ENCODE measurements at regions not wholly inside any gene's neighbourhood (a gene's known extent, or its start where the extent isn't known, plus 50 kb on each side); places are given as distances from the start of the nearest gene placed in this dataset.

- Histone ChIP-seq H3K9ac (ENCODE audit: low read length in 3 of 3) (no peak overlapping the region), H3K4me3 (ENCODE audit: low read length in 3 of 3) (no peak overlapping the region), H3K27ac (ENCODE audit: low read depth in 2 of 2, low read length in 2 of 2) (no peak overlapping the region), H3K4me1 (ENCODE audit: control insufficient read depth in 2 of 3, insufficient read depth in 2 of 3, low read depth in 1 of 3, low read length in 3 of 3) (no peaks in the 10 kb centered on the region), H3K36me3 (ENCODE audit: control insufficient read depth in 2 of 3, insufficient read depth in 3 of 3, low read length in 3 of 3) (no peaks in the 10 kb centered on the region), H3K27me3 (ENCODE audit: control insufficient read depth, insufficient read depth, low read length) (no peaks in the 10 kb centered on the region), H3K9me3 (ENCODE audit: control insufficient read depth in 2 of 3, insufficient read depth in 1 of 3, low read length in 3 of 3) (peaks cover 0 to 11% (median 0%) of the 10 kb centered on the region in 3 donors)
- no peak for FAIRE-seq
- intact Hi-C loops (cut with DNase I): no loop called here
- TF ChIP-seq, protein P1, sequence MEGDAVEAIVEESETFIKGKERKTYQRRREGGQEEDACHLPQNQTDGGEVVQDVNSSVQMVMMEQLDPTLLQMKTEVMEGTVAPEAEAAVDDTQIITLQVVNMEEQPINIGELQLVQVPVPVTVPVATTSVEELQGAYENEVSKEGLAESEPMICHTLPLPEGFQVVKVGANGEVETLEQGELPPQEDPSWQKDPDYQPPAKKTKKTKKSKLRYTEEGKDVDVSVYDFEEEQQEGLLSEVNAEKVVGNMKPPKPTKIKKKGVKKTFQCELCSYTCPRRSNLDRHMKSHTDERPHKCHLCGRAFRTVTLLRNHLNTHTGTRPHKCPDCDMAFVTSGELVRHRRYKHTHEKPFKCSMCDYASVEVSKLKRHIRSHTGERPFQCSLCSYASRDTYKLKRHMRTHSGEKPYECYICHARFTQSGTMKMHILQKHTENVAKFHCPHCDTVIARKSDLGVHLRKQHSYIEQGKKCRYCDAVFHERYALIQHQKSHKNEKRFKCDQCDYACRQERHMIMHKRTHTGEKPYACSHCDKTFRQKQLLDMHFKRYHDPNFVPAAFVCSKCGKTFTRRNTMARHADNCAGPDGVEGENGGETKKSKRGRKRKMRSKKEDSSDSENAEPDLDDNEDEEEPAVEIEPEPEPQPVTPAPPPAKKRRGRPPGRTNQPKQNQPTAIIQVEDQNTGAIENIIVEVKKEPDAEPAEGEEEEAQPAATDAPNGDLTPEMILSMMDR (IDR thresholded peaks at IDR 0.05; ENCODE audit: borderline replicate concordance, extremely low read depth, insufficient read depth): no peak
- DNase-seq: no peak
These were observed 65.5 kb upstream of the DNAH14 start for GRCh38 chr1:224864006-224864405.

DNA sequence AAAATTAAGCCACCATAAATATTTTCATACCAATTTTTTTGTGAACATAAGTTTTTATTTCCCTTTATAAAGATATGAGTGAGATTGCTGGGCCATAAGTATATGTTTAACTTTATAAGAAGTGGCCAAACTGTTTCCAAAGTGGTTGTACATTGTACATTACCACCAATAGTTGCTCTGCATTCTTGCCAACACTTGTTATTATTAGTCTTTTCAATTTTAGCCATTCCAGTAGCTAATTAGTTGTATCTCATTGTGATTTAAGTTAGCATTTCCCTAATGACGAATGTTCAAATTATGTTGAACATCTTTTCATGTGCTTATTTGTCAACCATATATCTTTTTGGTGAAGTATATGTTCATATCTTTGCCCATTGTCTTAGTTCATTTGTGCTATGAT is 64.0 kb upstream of the DNAH14 start:
- TF ChIP-seq, protein P1 (IDR thresholded peaks at IDR 0.05; ENCODE audit: borderline replicate concordance, extremely low read depth, insufficient read depth): no peak
- H3K4me3 ChIP-seq (ENCODE audit: low read length in 3 of 3): no peak overlapping the region
- no peak overlapping the region for H3K27ac ChIP-seq (ENCODE audit: low read depth in 2 of 2, low read length in 2 of 2)
- DNase-seq (no peak), FAIRE-seq (no peak)
- intact Hi-C loops (cut with DNase I): no loop called here
- H3K27me3 ChIP-seq (ENCODE audit: control insufficient read depth, insufficient read depth, low read length): no peaks in the 10 kb centered on the region
- no peak overlapping the region for H3K9ac ChIP-seq (ENCODE audit: low read length in 3 of 3)
- H3K4me1 ChIP-seq (ENCODE audit: control insufficient read depth in 2 of 3, insufficient read depth in 2 of 3, low read depth in 1 of 3, low read length in 3 of 3): no peaks in the 10 kb centered on the region
- no peaks in the 10 kb centered on the region for H3K36me3 ChIP-seq (ENCODE audit: control insufficient read depth in 2 of 3, insufficient read depth in 3 of 3, low read length in 3 of 3)
- H3K9me3 ChIP-seq (ENCODE audit: control insufficient read depth in 2 of 3, insufficient read depth in 1 of 3, low read length in 3 of 3): peaks cover 0 to 11% (median 0%) of the 10 kb centered on the region in 3 donors

DNA sequence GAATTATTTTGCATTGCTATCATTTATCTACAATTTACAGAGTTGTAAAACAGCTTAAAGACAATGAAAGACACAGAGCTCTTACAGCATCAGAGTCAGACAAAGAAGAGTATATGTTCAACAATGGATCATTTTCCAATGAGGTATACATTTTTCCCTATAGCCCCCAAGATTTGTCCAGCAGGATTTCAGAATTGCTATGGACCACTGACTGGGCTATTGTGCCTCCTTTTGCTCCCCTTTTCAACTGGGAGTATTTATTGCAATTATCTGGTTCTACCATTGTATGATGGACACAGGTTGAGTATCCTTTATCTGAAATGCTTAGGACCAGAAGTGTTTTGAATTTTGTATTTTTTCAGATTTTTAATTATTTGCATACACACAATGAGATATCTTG is 62.5 kb upstream of the DNAH14 start:
- no peak for FAIRE-seq
- intact Hi-C loops (cut with DNase I): no loop called here

More for the DNA sequence above, 62.5 kb upstream of the DNAH14 start:
- H3K36me3 ChIP-seq (ENCODE audit: control insufficient read depth in 2 of 3, insufficient read depth in 3 of 3, low read length in 3 of 3): no peaks in the 10 kb centered on the region
- TF ChIP-seq, protein P1 (IDR thresholded peaks at IDR 0.05; ENCODE audit: borderline replicate concordance, extremely low read depth, insufficient read depth): no peak
- no peaks in the 10 kb centered on the region for H3K4me1 ChIP-seq (ENCODE audit: control insufficient read depth in 2 of 3, insufficient read depth in 2 of 3, low read depth in 1 of 3, low read length in 3 of 3)
- H3K9me3 ChIP-seq (ENCODE audit: control insufficient read depth in 2 of 3, insufficient read depth in 1 of 3, low read length in 3 of 3): peaks cover 0 to 11% (median 0%) of the 10 kb centered on the region in 3 donors
- H3K4me3 ChIP-seq (ENCODE audit: low read length in 3 of 3): no peak overlapping the region
- no peaks in the 10 kb centered on the region for H3K27me3 ChIP-seq (ENCODE audit: control insufficient read depth, insufficient read depth, low read length)
- no peak for DNase-seq
- no peak overlapping the region for H3K27ac ChIP-seq (ENCODE audit: low read depth in 2 of 2, low read length in 2 of 2)
- no peak overlapping the region for H3K9ac ChIP-seq (ENCODE audit: low read length in 3 of 3)

Measured in kidney (tissue), 13 donors.